ENCODE measurements at regions not wholly inside any gene's neighbourhood (a gene's known extent, or its start where the extent isn't known, plus 50 kb on each side); places are given as distances from the start of the nearest gene placed in this dataset.

- TF ChIP-seq FOXP2 (optimal IDR thresholded peaks at IDR 0.05; ENCODE audit: control extremely low read depth, extremely low read length, insufficient read depth) (no peak), POLR2AphosphoS5 (IDR thresholded peaks at IDR 0.05; ENCODE audit: borderline replicate concordance, low read depth, low read length) (no peak)
Measured at GRCh38 chr3:69567710-69568052, 171.6 kb upstream of the MITF start.

All from SK-N-MC (cell line).